Liver (tissue), 8 donors: ENCODE measurements at regions not wholly inside any gene's neighbourhood (a gene's known extent, or its start where the extent isn't known, plus 50 kb on each side); places are given as distances from the start of the nearest gene placed in this dataset.
A peak's percentile ranks its signal among the peaks of the same experiment; 100 is the strongest.
"Not testable (repeated sequence)": the region's sequence is repeated elsewhere in the genome, so short reads cannot be mapped to it uniquely, and the experiment has no call there.

Experiments used
- DNase-seq: peaks from one replicate; pipeline ENCODE4 v3.0.0-alpha.2; 2017; ENCODE audit warnings: low spot score
- H3K27ac ChIP-seq, 2 donors: one replicate each; pipeline ENCODE4 v1.7.0; 2013; ENCODE audit warnings: inconsistent platforms in 2 of 2, low read length in 2 of 2, control low read depth in 1 of 2, low read depth in 1 of 2, mild to moderate bottlenecking in 1 of 2
- H3K27me3 ChIP-seq, 4 donors: one replicate each; pipeline versions ENCODE4 v1.6.1 to v1.7.0; 2013; ENCODE audit warnings: low read length in 3 of 4, inconsistent platforms in 1 of 4, mild to moderate bottlenecking in 1 of 4, moderate library complexity in 1 of 4; ENCODE audit not compliant: control insufficient read depth in 4 of 4, insufficient read depth in 4 of 4
- H3K36me3 ChIP-seq, 4 donors: one replicate each; pipeline versions ENCODE4 v1.6.1 to v1.7.0; 2013; ENCODE audit warnings: low read length in 3 of 4, mild to moderate bottlenecking in 3 of 4, low read depth in 1 of 4, moderate library complexity in 1 of 4; ENCODE audit not compliant: control insufficient read depth in 4 of 4, insufficient read depth in 3 of 4
- H3K4me1 ChIP-seq, 4 donors: one replicate each; pipeline versions ENCODE4 v1.6.1 to v1.7.0; 2013; ENCODE audit warnings: low read length in 3 of 4, mild to moderate bottlenecking in 3 of 4, moderate library complexity in 1 of 4; ENCODE audit not compliant: control insufficient read depth in 4 of 4, insufficient read depth in 4 of 4
- H3K4me3 ChIP-seq, 3 donors: one replicate each; pipeline versions ENCODE4 v1.6.1 to v1.7.0; 2013; ENCODE audit warnings: low read length in 3 of 3, control low read depth in 1 of 3, low read depth in 1 of 3, mild to moderate bottlenecking in 1 of 3
- H3K9ac ChIP-seq, 2 donors: one replicate each; pipeline ENCODE4 v1.7.0; 2013; ENCODE audit warnings: low read length in 2 of 2, mild to moderate bottlenecking in 2 of 2, moderate library complexity in 2 of 2, control low read depth in 1 of 2, low read depth in 1 of 2
- H3K9me3 ChIP-seq, 4 donors: one replicate each; pipeline versions ENCODE4 v1.6.1 to v1.7.0; 2013; ENCODE audit warnings: low read length in 3 of 4; ENCODE audit not compliant: control insufficient read depth in 4 of 4
- ATF3 ChIP-seq: IDR thresholded peaks from 2 replicates; pipeline ENCODE4 v1.6.1; 2016; ENCODE audit warnings: antibody characterized with exemption
- CTCF ChIP-seq: fragments of 150-350 bp; IDR thresholded peaks from 2 replicates; pipeline ENCODE4 v1.5.1; 2017; ENCODE audit warnings: improper control_type of control experiment, low read depth, low read length; ENCODE audit not compliant: missing input control
- EGR1 ChIP-seq, 2 donors: IDR thresholded peaks; 2 replicates each; pipeline ENCODE4 v1.6.1; 2016 to 2018; ENCODE audit warnings: antibody characterized with exemption in 2 of 2, low read depth in 2 of 2
- GABPA ChIP-seq, 2 donors: IDR thresholded peaks in 1 of 2; conservative IDR thresholded peaks in 1 of 2; 2 replicates each; pipeline ENCODE4 v1.6.1; 2016; ENCODE audit warnings: antibody characterized with exemption in 2 of 2, mild to moderate bottlenecking in 1 of 2, moderate library complexity in 1 of 2
- HNF4A ChIP-seq, 2 donors: conservative IDR thresholded peaks; 2 replicates each; pipeline ENCODE4 v1.6.1; 2016; ENCODE audit warnings: antibody characterized with exemption in 2 of 2, mild to moderate bottlenecking in 2 of 2
- HNF4G ChIP-seq: IDR thresholded peaks from 2 replicates; pipeline ENCODE4 v1.6.1; 2016; ENCODE audit warnings: antibody characterized with exemption
- JUND ChIP-seq, 2 donors: IDR thresholded peaks; 2 replicates each; pipeline ENCODE4 v1.6.1; 2016; ENCODE audit warnings: antibody characterized with exemption in 2 of 2
- MAX ChIP-seq: IDR thresholded peaks from 2 replicates; pipeline ENCODE4 v1.6.1; 2016; ENCODE audit warnings: antibody characterized with exemption
- RAD21 ChIP-seq, 2 donors: IDR thresholded peaks; 2 replicates each; pipeline ENCODE4 v1.6.1; 2016; ENCODE audit warnings: antibody characterized with exemption in 2 of 2, mild to moderate bottlenecking in 2 of 2
- REST ChIP-seq: IDR thresholded peaks from 2 replicates; pipeline ENCODE4 v1.6.1; 2016; ENCODE audit warnings: antibody characterized with exemption, mild to moderate bottlenecking
- SP1 ChIP-seq: IDR thresholded peaks from 2 replicates; pipeline ENCODE4 v1.6.1; 2018; ENCODE audit warnings: antibody characterized with exemption, mild to moderate bottlenecking
- YY1 ChIP-seq: IDR thresholded peaks from 2 replicates; pipeline ENCODE4 v1.6.1; 2016; ENCODE audit warnings: antibody characterized with exemption, mild to moderate bottlenecking
- WGBS: extraction: QIAGEN DNeasy Blood & Tissue Kit; methylation state at CpG from one replicate; pipeline ENCODE4 v1.1.7; 2013; 5-methylcytosine and 5-hydroxymethylcytosine counted together
- donor health status: healthy.
- donor health status: healthy.
- donor health status: healthy.
- donor health status: healthy.
- donor health status: healthy.

GRCh38 chr15:77877869-77878577, 199.5 kb downstream of the TBC1D2B start:
- H3K36me3 ChIP-seq = no peaks in the 10 kb centered on the region
- no peak overlapping the region for H3K9ac ChIP-seq
- DNase-seq = no peak
- no peak overlapping the region for H3K27ac ChIP-seq
- no peaks in the 10 kb centered on the region for H3K9me3 ChIP-seq
- peaks cover 2 to 7% (median 3%) of the 10 kb centered on the region in 4 donors for H3K4me1 ChIP-seq
- H3K4me3 ChIP-seq = no peak overlapping the region
- WGBS = 82% methylated on average over 5 of the region's 5 CpGs
- no peaks in the 10 kb centered on the region for H3K27me3 ChIP-seq
- TF ChIP-seq RAD21 (IDR thresholded peaks at IDR 0.05) (no peak), HNF4G (no peak), MAX (no peak), JUND (IDR thresholded peaks at IDR 0.05) (no peak), YY1 (no peak), HNF4A (conservative IDR thresholded peaks at IDR 0.05) (no peak), REST (no peak), GABPA (IDR thresholded peaks at IDR 0.05 in 1 of 2, conservative IDR thresholded peaks at IDR 0.05 in 1 of 2) (no peak), SP1 (no peak), EGR1 (IDR thresholded peaks at IDR 0.05; ENCODE audit: low read depth in 2 of 2) (no peak), ATF3 (no peak)

GRCh38 chr15:77876107-77876820, 201.2 kb downstream of the TBC1D2B start:
- peak overlapping the region; percentile 12 for H3K27ac ChIP-seq
- not testable (repeated sequence) for H3K4me3 ChIP-seq, H3K9ac ChIP-seq, H3K36me3 ChIP-seq, H3K4me1 ChIP-seq, H3K9me3 ChIP-seq, H3K27me3 ChIP-seq, DNase-seq
- WGBS = 38% methylated on average over 3 of the region's 9 CpGs

- TF ChIP-seq RAD21 (IDR thresholded peaks at IDR 0.05) (peak in 1 of 2 donors; percentile 52), CTCF (peak; percentile 44)
- not testable (repeated sequence) for H3K4me1 ChIP-seq, H3K36me3 ChIP-seq, H3K27me3 ChIP-seq, H3K27ac ChIP-seq, H3K9me3 ChIP-seq, H3K9ac ChIP-seq, H3K4me3 ChIP-seq
- 72% methylated on average over 13 of the region's 13 CpGs for WGBS
- peak; percentile 58 for DNase-seq
These were observed 202.3 kb downstream of the TBC1D2B start for GRCh38 chr15:77875066-77875721.
